Ishikawa (cell line): ENCODE measurements at regions not wholly inside any gene's neighbourhood (a gene's known extent, or its start where the extent isn't known, plus 50 kb on each side); places are given as distances from the start of the nearest gene placed in this dataset.

ENCODE experiments used
- CEBPB ChIP-seq: IDR thresholded peaks from 2 replicates; pipeline ENCODE4 v1.6.1; 2012
- CREB1 ChIP-seq: IDR thresholded peaks from 2 replicates; pipeline ENCODE4 v1.6.1; 2012; ENCODE audit warnings: low read depth
- EGR1 ChIP-seq: IDR thresholded peaks from 2 replicates; pipeline ENCODE4 v1.6.1; 2012
- EP300 ChIP-seq: IDR thresholded peaks from 2 replicates; pipeline ENCODE4 v1.6.1; 2012; ENCODE audit warnings: borderline replicate concordance
- FOXM1 ChIP-seq: IDR thresholded peaks from 2 replicates; pipeline ENCODE4 v1.6.1; 2012; ENCODE audit warnings: low read depth, borderline replicate concordance
- MAX ChIP-seq: IDR thresholded peaks from 2 replicates; pipeline ENCODE4 v1.6.1; 2012
- NFIC ChIP-seq: IDR thresholded peaks from 2 replicates; pipeline ENCODE4 v1.6.1; 2012
- RAD21 ChIP-seq: IDR thresholded peaks from 2 replicates; pipeline ENCODE4 v1.6.1; 2012; ENCODE audit warnings: low read depth
- TAF1 ChIP-seq: IDR thresholded peaks from 2 replicates; pipeline ENCODE4 v1.6.1; 2012; ENCODE audit warnings: low read depth, mild to moderate bottlenecking
- TCF12 ChIP-seq: IDR thresholded peaks from 2 replicates; pipeline ENCODE4 v1.6.1; 2012; ENCODE audit warnings: low read depth
- TEAD4 ChIP-seq: IDR thresholded peaks from 2 replicates; pipeline ENCODE4 v1.6.1; 2012
- USF1 ChIP-seq: IDR thresholded peaks from 2 replicates; pipeline ENCODE4 v1.6.1; 2012
- YY1 ChIP-seq: IDR thresholded peaks from 2 replicates; pipeline ENCODE4 v1.6.1; 2012; ENCODE audit warnings: low read depth
- ZBTB7A ChIP-seq: IDR thresholded peaks from 2 replicates; pipeline ENCODE4 v1.6.1; 2012; ENCODE audit warnings: low read depth
- TF ChIP-seq, protein P1 (sequence below): IDR thresholded peaks from 2 replicates; pipeline ENCODE4 v1.6.1; 2012; ENCODE audit warnings: low read depth, mild to moderate bottlenecking

DNA sequence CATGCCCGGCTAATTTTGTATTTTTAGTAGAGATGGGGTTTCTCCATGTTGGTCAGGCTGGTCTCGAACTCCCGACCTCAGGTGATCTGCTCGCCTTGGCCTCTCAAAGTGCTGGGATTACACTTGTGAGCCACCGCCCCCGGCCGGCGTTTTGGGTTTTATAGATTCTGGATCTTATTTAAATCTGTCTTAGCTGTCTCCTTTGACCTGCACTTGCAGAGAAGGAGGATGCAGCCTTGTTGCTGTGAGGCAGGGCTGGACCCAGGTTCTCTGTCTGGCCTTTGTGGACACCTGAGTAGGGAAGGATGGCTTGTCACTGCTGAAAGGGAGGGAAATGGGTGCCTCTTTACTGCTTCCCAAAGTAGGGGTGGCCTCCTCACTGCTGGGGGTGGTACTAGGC, 83.0 kb upstream of the HS6ST1 start:
- no peak for TF ChIP-seq NFIC
- TF ChIP-seq CREB1 = no peak
- TF ChIP-seq, protein P1, sequence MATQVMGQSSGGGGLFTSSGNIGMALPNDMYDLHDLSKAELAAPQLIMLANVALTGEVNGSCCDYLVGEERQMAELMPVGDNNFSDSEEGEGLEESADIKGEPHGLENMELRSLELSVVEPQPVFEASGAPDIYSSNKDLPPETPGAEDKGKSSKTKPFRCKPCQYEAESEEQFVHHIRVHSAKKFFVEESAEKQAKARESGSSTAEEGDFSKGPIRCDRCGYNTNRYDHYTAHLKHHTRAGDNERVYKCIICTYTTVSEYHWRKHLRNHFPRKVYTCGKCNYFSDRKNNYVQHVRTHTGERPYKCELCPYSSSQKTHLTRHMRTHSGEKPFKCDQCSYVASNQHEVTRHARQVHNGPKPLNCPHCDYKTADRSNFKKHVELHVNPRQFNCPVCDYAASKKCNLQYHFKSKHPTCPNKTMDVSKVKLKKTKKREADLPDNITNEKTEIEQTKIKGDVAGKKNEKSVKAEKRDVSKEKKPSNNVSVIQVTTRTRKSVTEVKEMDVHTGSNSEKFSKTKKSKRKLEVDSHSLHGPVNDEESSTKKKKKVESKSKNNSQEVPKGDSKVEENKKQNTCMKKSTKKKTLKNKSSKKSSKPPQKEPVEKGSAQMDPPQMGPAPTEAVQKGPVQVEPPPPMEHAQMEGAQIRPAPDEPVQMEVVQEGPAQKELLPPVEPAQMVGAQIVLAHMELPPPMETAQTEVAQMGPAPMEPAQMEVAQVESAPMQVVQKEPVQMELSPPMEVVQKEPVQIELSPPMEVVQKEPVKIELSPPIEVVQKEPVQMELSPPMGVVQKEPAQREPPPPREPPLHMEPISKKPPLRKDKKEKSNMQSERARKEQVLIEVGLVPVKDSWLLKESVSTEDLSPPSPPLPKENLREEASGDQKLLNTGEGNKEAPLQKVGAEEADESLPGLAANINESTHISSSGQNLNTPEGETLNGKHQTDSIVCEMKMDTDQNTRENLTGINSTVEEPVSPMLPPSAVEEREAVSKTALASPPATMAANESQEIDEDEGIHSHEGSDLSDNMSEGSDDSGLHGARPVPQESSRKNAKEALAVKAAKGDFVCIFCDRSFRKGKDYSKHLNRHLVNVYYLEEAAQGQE = no peak
- TF ChIP-seq TEAD4 = no peak
- no peak for TF ChIP-seq TCF12
- no peak for TF ChIP-seq MAX
- no peak for TF ChIP-seq USF1
- TF ChIP-seq EGR1 = no peak
- TF ChIP-seq ZBTB7A = no peak
- TF ChIP-seq FOXM1 = no peak

- TF ChIP-seq CEBPB (no peak), YY1 (no peak)
Observed at GRCh38 chr2:128402911-128403670, 84.4 kb upstream of the HS6ST1 start.

DNA sequence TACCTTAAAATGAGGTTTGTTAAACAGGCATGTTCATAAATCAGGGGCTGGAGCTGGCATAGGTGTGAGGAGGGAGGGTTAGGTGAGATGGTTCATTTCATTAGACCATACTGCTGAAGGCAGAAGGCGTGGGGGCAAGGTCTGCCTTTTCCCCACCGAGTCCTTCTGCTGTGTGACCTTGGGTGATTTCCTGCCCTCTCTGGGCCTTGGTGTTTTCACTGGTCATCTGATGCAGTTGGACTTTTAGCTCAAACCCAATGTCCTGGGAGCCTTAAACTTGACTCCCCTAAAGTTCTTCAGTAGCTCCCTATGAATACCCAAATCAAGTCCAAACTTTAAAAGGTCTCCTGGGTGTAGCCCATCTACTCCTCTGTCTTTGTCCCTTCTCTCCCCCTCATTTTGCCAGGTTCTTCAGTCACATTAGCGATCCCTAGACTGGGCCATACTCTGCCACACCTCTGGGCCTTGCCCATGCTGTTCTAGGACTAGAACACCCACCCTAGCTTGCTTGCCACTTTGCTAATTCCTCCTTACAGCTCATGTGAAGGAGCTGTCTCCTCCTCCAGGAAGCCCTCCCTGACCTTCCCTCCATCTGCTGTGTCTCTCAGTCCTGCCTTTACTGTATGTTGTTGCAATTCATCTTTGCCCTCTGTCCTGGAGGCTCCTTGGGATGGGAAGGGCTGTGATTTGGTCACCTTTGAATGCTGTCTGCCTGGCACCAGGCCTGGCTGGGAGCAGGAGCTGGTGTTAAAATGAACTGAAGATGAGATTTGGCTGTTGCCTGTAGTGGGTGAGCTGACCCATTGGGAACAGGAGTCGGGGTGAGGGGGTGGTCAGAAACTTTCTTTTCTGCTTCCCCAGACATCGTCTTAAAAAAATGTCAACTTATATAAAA, 85.4 kb upstream of the HS6ST1 start:
- TF ChIP-seq RAD21 (no peak), YY1 (no peak), MAX (no peak), CEBPB (no peak), NFIC (no peak), ZBTB7A (no peak), FOXM1 (no peak), CREB1 (no peak), EGR1 (no peak), TEAD4 (no peak), TAF1 (no peak)
- TF ChIP-seq, protein P1 = no peak

GRCh38 chr2:128404709-128405466, 86.2 kb upstream of the HS6ST1 start:
- TF ChIP-seq CREB1 (no peak), FOXM1 (no peak), YY1 (no peak), MAX (no peak), RAD21 (no peak), TEAD4 (no peak), TAF1 (no peak), ZBTB7A (no peak), EGR1 (no peak), CEBPB (no peak), TCF12 (no peak), EP300 (no peak), NFIC (no peak), USF1 (no peak)
- TF ChIP-seq, protein P1 = no peak
